ENCODE measurements at regions not wholly inside any gene's neighbourhood (a gene's known extent, or its start where the extent isn't known, plus 50 kb on each side); places are given as distances from the start of the nearest gene placed in this dataset.

DNA sequence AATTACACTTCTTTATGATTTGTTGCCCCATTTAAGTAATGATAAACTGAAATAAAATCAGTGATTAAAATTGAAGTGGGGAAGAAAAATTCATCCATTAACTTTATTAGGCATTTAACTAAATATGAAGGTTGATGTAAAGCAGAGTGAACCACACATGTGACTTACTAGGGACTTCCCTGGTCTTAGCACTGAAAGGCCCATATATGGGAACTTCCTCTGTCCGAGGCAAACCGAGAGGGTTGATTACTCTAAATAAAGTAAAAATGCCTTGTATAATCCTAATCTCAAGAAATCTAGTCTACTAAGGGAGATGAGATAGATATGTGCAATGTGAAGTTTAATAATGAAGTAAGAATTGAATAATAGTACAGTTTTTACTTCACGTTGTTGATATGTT is 403.9 kb upstream of the RPS6KA3 start:
- no peak overlapping the region for H3K27ac ChIP-seq
- TF ChIP-seq CTCF (IDR thresholded peaks at IDR 0.05) = no peak
- no peak for ATAC-seq
- no peak overlapping the region for H3K4me3 ChIP-seq
- no peaks in the 10 kb centered on the region for H3K27me3 ChIP-seq
- no peaks in the 10 kb centered on the region for H3K9me3 ChIP-seq
- DNase-seq = no peak
- intact Hi-C loops (cut with DNase I) = no loop called here
- H3K36me3 ChIP-seq = no peaks in the 10 kb centered on the region
- H3K4me1 ChIP-seq = no peaks in the 10 kb centered on the region

DNA sequence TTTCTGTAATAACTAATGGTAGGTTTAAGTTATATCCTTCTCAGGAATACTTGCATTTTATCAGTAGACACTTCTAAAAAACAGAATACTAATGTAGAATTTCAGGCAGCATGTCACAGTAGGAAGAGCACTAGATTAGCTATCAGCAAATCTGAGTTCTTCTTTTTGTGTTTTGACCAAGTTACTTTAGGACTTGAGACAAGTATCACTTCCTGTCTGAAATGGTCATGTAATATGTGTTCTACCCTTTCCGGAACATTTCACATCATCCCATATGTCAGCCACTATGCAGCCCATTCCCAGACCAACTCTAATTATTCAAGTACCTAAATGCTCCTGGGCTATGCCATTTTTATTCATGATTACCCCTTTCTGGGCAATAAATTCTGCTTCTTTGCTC is 401.8 kb upstream of the RPS6KA3 start:
- no peak for TF ChIP-seq CTCF (IDR thresholded peaks at IDR 0.05)
- no peak for ATAC-seq
- Histone ChIP-seq H3K4me3 (no peak overlapping the region), H3K36me3 (no peaks in the 10 kb centered on the region), H3K4me1 (no peaks in the 10 kb centered on the region), H3K27me3 (no peaks in the 10 kb centered on the region), H3K9me3 (no peaks in the 10 kb centered on the region), H3K27ac (no peak overlapping the region)
- intact Hi-C loops (cut with DNase I) = no loop called here
- DNase-seq = no peak

- H3K4me3 ChIP-seq = no peak overlapping the region
- no peaks in the 10 kb centered on the region for H3K36me3 ChIP-seq
- intact Hi-C loops (cut with DNase I) = no loop called here
- ATAC-seq (no peak), DNase-seq (no peak)
- no peak for TF ChIP-seq CTCF (IDR thresholded peaks at IDR 0.05)
- H3K4me1 ChIP-seq = no peaks in the 10 kb centered on the region
- no peaks in the 10 kb centered on the region for H3K27me3 ChIP-seq
- no peak overlapping the region for H3K27ac ChIP-seq
- H3K9me3 ChIP-seq = no peaks in the 10 kb centered on the region
Observed at GRCh38 chrX:20666331-20666730, 399.6 kb upstream of the RPS6KA3 start.

DNA sequence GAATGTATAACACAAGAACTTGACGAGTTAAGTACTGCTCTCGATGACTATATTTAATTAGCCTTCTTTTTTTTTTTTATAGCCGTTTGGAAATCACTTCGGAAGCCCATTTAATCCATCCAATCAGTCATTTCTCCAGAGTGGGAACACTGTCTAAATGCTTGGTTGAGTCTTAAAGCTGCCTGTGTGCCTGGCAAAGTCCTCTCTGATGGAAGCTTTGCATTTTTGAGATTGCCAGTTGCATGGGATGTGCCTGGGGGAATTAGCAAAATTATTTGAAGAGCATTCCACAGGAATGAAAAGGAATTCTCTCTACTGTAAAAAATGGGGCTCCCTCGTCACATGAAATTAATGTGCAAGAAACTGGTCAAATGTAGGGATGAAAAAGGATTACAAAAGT is 398.8 kb upstream of the RPS6KA3 start:
- DNase-seq (no peak), ATAC-seq (no peak)
- Histone ChIP-seq H3K4me1 (no peaks in the 10 kb centered on the region), H3K27me3 (no peaks in the 10 kb centered on the region), H3K4me3 (no peak overlapping the region), H3K36me3 (no peaks in the 10 kb centered on the region), H3K27ac (no peak overlapping the region), H3K9me3 (no peaks in the 10 kb centered on the region)
- intact Hi-C loops (cut with DNase I) = no loop called here
- no peak for TF ChIP-seq CTCF (IDR thresholded peaks at IDR 0.05)

GRCh38 chrX:20664774-20665173 is 398.1 kb upstream of the RPS6KA3 start:
- intact Hi-C loops (cut with DNase I) = no loop called here
- no peaks in the 10 kb centered on the region for H3K9me3 ChIP-seq
- no peak for TF ChIP-seq CTCF (IDR thresholded peaks at IDR 0.05)

DNA sequence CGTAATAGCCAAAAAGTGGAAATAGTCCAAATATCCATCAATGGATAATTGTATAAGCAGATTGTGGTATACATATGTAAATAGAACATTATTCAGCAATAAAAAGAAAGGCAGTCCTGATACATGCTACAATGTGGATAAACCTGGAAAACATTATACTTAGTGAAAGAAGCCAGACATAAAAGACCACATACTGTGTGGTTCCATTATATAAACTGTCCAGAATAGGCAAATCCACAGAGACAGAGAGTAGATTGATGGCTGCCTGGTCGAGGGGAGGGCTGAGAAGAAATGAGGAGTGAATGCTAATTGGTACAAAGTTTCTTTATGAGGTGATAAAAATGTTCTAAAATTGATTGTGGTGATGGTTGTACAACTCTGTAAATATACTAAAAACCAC is 397.4 kb upstream of the RPS6KA3 start:
- H3K4me1 ChIP-seq = no peaks in the 10 kb centered on the region
- intact Hi-C loops (cut with DNase I) = no loop called here
- no peak overlapping the region for H3K4me3 ChIP-seq
- DNase-seq (no peak), ATAC-seq (no peak)
- no peak for TF ChIP-seq CTCF (IDR thresholded peaks at IDR 0.05)
- H3K36me3 ChIP-seq = no peaks in the 10 kb centered on the region
- H3K27ac ChIP-seq = no peak overlapping the region
- no peaks in the 10 kb centered on the region for H3K27me3 ChIP-seq
- H3K9me3 ChIP-seq = no peaks in the 10 kb centered on the region

More at GRCh38 chrX:20664774-20665173, 398.1 kb upstream of the RPS6KA3 start:
- DNase-seq (no peak), ATAC-seq (no peak)
- H3K36me3 ChIP-seq = no peaks in the 10 kb centered on the region
- no peak overlapping the region for H3K27ac ChIP-seq
- no peaks in the 10 kb centered on the region for H3K4me1 ChIP-seq
- no peaks in the 10 kb centered on the region for H3K27me3 ChIP-seq
- no peak overlapping the region for H3K4me3 ChIP-seq

Data from upper lobe of right lung (tissue), 1 donor.